GM18511 (cell line): ENCODE measurements at regions not wholly inside any gene's neighbourhood (a gene's known extent, or its start where the extent isn't known, plus 50 kb on each side); places are given as distances from the start of the nearest gene placed in this dataset.
"Not testable (repeated sequence)": the region's sequence is repeated elsewhere in the genome, so short reads cannot be mapped to it uniquely, and the experiment has no call there.

Experiments
- ATAC-seq: cut with Tn5 transposase; IDR thresholded peaks from one replicate; pipeline ENCODE4 v1.9.1; 2021; ENCODE audit warnings: mild to moderate bottlenecking, moderate library complexity; ENCODE audit not compliant: unreplicated experiment

GRCh38 chr7:68206946-68207485, 1210.4 kb downstream of the TYW1 start:
- ATAC-seq = no peak

DNA sequence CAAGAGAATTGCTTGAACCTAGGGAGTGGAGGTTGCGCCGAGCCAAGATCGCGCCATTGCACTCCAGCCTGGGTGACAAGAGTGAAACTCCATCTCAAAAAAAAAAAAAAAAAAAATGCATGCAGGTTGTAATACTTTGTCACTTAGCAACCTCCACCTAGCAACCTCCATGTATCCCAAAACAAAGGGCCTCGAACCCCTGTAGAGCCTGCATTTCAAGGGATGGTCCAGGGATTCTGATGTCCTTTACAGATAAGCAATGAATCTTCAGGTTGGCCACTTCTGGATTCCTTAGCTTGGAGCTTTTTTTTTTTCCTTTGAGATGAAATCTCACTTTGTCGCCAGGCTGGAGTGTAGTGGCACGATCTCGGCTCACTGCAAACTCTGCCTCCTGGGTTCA, 1211.0 kb downstream of the TYW1 start:
- ATAC-seq = no peak

DNA sequence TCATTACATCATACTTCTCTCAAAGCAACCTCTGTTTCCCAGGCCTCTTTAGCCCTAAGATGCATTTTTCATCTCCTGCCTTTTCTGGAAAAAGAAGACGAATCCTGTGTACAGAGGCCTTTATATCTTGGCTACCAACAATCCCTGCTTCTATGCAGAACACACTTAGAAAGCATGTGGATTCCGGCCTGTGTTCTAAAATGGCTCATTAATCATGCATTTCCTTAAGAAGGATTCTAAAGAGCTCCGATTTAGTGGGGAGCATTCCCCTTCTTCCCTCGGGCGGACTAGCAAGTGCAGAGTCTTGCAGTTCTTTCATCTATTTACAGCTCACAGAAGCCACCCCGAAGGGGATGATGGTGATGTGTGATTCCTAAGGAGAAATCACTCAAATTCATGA, 1212.9 kb downstream of the TYW1 start:
- ATAC-seq = no peak

- no peak for ATAC-seq
Measured at GRCh38 chr7:68213838-68214237, 1217.2 kb downstream of the TYW1 start.

DNA sequence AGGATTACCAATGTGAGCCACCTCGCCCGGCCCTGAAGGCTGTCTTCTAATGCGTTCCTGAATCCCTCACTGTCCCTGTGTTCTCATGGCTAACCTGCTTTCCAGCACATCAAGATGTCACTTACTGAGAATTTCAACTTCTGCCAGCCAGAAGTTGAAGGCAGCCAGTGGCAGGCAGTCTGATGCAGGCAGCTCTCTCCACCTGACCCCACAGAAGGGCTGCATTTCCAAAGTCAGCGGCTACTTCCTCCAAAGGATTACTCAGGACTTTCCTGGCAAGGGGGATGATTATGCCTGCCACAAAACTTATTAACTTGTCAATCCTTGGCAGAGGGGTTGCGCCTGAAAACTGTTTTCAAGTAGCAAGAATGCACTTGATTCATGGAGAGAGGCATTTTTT, 1219.4 kb downstream of the TYW1 start:
- ATAC-seq = no peak

- ATAC-seq = no peak
Measured at GRCh38 chr7:68217426-68217825, 1220.8 kb downstream of the TYW1 start.

GRCh38 chr7:68218461-68218860, 1221.8 kb downstream of the TYW1 start:
- no peak for ATAC-seq

GRCh38 chr7:68222311-68222710, 1225.7 kb downstream of the TYW1 start:
- no peak for ATAC-seq

- ATAC-seq = no peak
Measured at GRCh38 chr7:68224041-68224741, 1227.6 kb downstream of the TYW1 start.

DNA sequence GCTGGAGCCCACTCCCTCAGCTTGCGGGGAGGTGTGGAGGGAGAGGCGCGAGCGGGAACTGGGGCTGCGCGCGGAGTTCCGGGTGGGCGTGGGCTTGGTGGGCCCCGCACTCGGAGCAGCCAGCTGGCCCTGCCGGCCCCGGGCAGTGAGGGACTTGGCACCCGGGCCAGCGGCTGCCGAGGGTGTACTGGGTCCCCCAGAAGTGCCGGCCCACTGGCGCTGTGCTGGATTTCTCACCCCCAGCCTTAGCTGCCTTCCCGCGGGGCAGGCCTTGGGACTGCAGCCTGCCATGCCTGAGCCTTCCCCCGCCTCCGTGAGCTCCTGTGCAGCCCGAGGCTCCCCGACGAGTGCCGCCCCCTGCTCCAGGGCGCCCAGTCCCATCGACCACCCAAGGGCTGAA, 1234.4 kb downstream of the TYW1 start:
- ATAC-seq = not testable (repeated sequence)

DNA sequence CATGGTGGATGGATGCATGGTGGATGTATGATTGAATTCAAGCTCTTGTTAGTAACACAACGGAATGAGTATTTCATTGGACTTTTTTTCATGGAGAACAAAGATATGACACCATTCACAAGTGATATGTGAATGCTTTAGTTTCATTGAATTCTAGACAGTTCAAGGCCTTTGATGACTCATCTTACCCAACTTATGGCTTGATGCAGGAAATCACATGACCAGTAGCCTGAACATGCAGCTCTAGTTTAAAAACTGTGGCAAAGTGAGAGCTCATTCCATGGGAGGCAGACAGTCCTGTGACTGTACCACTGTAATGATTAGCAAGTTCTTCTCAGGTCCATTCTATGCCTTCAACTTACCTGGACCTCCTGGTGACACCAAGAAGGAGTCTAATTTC, 1239.3 kb downstream of the TYW1 start:
- ATAC-seq = no peak

GRCh38 chr7:68238204-68238805, 1241.7 kb downstream of the TYW1 start:
- no peak for ATAC-seq

DNA sequence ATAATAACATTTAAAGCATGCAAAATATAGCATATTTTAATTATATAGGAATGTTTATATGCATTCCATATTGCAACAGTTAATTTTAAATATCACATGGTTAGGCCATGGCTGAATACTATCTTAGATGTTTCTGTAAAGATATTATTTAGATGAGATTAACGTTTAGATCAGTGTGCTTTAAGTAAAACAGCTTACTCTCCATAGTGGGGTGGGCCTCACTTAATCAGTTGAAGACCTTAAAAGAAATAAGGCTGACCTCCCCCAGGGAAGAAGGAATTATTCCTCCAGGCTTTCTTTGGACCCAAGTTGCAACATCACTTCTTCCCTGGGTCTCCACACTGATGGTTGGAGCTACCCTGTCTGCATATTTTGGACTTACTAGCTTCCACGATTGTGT, 1246.5 kb downstream of the TYW1 start:
- no peak for ATAC-seq

GRCh38 chr7:68244389-68244788, 1247.8 kb downstream of the TYW1 start:
- ATAC-seq = no peak

GRCh38 chr7:68245688-68246087, 1249.1 kb downstream of the TYW1 start:
- no peak for ATAC-seq

DNA sequence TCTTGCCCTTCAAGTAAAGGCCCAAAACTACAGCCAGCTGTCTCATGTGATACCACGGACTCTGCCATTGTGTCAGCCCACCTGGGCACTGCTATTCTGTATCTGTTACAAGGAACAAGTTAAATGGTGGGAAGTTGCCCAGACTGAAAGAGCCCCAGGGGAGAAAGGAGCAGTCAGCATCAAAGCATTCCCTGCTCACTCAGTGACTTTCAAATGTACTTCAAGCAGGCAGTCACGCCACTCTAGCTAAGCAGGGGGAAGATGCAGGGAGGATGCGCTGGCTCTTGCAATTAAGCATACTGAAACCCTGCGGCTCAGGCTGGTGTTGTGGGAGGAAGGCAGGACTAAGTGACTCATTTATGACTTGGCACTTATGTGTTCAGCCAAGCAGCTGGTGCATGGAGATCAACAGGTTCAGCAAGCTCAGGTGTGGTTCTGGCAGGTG, 1249.6 kb downstream of the TYW1 start:
- ATAC-seq = no peak

GRCh38 chr7:68247126-68247525, 1250.5 kb downstream of the TYW1 start:
- ATAC-seq = no peak

GRCh38 chr7:68247571-68247970, 1250.9 kb downstream of the TYW1 start:
- ATAC-seq = no peak

- ATAC-seq = no peak
Measured at GRCh38 chr7:68248973-68249372, 1252.3 kb downstream of the TYW1 start.

- no peak for ATAC-seq
Measured at GRCh38 chr7:68249611-68250010, 1253.0 kb downstream of the TYW1 start.

DNA sequence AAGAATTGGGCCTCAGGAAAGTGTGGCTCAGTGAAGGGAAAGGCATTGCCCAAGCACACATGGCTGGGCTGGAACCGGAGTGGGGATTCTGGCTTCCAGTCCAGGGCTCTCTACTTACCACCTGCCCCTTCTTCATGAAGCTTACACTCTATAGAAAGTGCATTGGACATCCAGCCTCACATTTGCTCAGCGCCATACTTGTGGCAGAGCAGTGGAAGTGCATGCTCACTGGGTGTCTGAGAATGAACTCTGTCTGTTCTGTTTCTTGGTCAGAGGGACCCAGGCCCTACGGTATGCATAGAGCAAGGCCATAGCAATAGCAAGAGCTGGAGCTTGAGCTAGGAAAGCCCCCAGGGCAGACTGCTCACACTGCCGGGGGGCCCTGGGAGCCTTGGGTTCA, 1253.5 kb downstream of the TYW1 start:
- ATAC-seq = no peak

- ATAC-seq = not testable (repeated sequence)
Measured at GRCh38 chr7:68254815-68255214, 1258.2 kb downstream of the TYW1 start.
